Thoracic aorta (tissue), 2 donors: ENCODE measurements at regions not wholly inside any gene's neighbourhood (a gene's known extent, or its start where the extent isn't known, plus 50 kb on each side); places are given as distances from the start of the nearest gene placed in this dataset.

ENCODE experiments used
- ATAC-seq: fragments of 150-250 bp; one replicate; pipeline ENCODE4 v1.8.0; 2017; ENCODE audit warnings: low read depth; ENCODE audit not compliant: insufficient number of reproducible peaks, low FRiP score
- DNase-seq: peaks from one replicate; pipeline ENCODE4 v3.0.0-alpha.2; 2020; ENCODE audit warnings: low spot score
- H3K27ac ChIP-seq, 2 donors: fragments of 200-600 bp; sonication (generic); 1 replicate in 1 of 2; 2 replicates in 1 of 2; pipeline ENCODE4 v1.5.1; 2016; ENCODE audit warnings: mild to moderate bottlenecking in 2 of 2, moderate library complexity in 2 of 2
- H3K27me3 ChIP-seq: fragments of 200-600 bp; sonication (generic); replicated peaks from 2 replicates; pipeline ENCODE4 v1.6.0; 2016; ENCODE audit warnings: mild to moderate bottlenecking; ENCODE audit not compliant: insufficient read depth
- H3K36me3 ChIP-seq: fragments of 200-600 bp; sonication (generic); one replicate; pipeline ENCODE4 v1.5.1; 2016
- H3K4me1 ChIP-seq, 2 donors: fragments of 200-600 bp; sonication (generic); 1 replicate in 1 of 2; 2 replicates in 1 of 2; pipeline versions ENCODE4 v1.5.1 to v1.6.0; 2016; ENCODE audit warnings: low read depth in 2 of 2, mild to moderate bottlenecking in 1 of 2; ENCODE audit not compliant: control insufficient read depth in 1 of 2
- H3K4me3 ChIP-seq: fragments of 200-600 bp; sonication (generic); 2 replicates; pipeline ENCODE4 v1.5.1; 2016; ENCODE audit warnings: mild to moderate bottlenecking
- H3K9me3 ChIP-seq: fragments of 200-600 bp; sonication (generic); 2 replicates; pipeline ENCODE4 v1.5.1; 2016
- TF ChIP-seq, protein P1 (sequence below): fragments of 200-600 bp; sonication (generic); IDR thresholded peaks from one replicate; pipeline ENCODE4 v1.5.1; 2019; ENCODE audit warnings: antibody characterized with exemption

GRCh38 chr13:50720861-50721671, 122.4 kb downstream of the DLEU7 start:
- TF ChIP-seq, protein P1, sequence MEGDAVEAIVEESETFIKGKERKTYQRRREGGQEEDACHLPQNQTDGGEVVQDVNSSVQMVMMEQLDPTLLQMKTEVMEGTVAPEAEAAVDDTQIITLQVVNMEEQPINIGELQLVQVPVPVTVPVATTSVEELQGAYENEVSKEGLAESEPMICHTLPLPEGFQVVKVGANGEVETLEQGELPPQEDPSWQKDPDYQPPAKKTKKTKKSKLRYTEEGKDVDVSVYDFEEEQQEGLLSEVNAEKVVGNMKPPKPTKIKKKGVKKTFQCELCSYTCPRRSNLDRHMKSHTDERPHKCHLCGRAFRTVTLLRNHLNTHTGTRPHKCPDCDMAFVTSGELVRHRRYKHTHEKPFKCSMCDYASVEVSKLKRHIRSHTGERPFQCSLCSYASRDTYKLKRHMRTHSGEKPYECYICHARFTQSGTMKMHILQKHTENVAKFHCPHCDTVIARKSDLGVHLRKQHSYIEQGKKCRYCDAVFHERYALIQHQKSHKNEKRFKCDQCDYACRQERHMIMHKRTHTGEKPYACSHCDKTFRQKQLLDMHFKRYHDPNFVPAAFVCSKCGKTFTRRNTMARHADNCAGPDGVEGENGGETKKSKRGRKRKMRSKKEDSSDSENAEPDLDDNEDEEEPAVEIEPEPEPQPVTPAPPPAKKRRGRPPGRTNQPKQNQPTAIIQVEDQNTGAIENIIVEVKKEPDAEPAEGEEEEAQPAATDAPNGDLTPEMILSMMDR = no peak
- Histone ChIP-seq H3K27me3 (no peaks in the 10 kb centered on the region), H3K9me3 (no peaks in the 10 kb centered on the region), H3K4me3 (no peak overlapping the region), H3K27ac (no peak overlapping the region), H3K36me3 (no peaks in the 10 kb centered on the region), H3K4me1 (no peaks in the 10 kb centered on the region)
- ATAC-seq (no peak), DNase-seq (no peak)

DNA sequence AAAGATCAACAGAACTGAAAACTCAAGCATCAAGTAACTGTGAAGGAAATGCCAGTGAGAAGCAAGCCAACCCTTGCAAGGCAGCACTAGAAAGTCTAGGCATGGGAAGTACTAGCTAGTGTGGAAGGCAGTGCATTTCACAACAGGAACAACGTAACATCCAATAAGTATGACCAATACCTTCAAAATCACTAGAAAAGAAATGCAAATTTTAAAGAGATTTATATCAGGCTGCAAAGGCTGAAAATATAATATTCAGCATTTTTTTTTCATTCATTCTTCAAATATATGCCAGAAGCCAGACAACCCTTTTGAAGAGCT, 121.9 kb downstream of the DLEU7 start:
- Histone ChIP-seq H3K9me3 (no peaks in the 10 kb centered on the region), H3K27me3 (no peaks in the 10 kb centered on the region), H3K36me3 (no peaks in the 10 kb centered on the region), H3K4me3 (no peak overlapping the region), H3K4me1 (no peaks in the 10 kb centered on the region), H3K27ac (no peak overlapping the region)
- TF ChIP-seq, protein P1 = no peak
- no peak for ATAC-seq
- no peak for DNase-seq

DNA sequence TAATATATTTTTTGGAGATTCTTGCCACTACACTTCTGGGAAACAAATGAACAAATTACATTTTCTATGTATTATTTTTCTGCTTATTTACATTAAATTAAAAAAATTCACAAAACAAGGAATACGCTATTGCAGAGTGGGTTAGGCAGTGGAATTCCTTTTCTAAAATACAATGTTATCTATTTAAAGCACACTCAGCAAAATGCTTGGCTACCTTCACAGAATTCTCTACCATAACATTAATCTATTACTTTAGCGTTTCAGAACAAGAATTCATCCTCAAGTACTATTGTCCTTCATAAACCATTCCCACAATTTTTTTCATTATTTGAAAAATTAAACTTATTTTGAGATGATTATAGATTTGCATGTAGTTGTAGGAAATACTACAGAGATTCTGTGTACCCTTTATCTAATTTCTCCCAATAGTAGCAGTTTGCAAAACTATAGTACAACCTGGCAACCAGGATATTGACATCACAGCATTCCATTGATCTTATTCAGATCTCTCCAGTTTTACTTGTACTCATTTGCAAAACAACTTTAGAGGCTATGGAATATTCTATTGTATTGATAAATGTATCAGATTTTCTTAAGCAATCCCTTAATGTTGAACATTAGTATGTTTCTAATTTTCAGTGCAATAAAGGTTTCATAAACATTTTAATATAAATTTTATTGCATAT, 120.9 kb downstream of the DLEU7 start:
- Histone ChIP-seq H3K27ac (no peak overlapping the region), H3K36me3 (no peaks in the 10 kb centered on the region), H3K4me1 (no peaks in the 10 kb centered on the region), H3K27me3 (no peaks in the 10 kb centered on the region), H3K4me3 (no peak overlapping the region), H3K9me3 (no peaks in the 10 kb centered on the region)
- DNase-seq = no peak
- no peak for ATAC-seq
- TF ChIP-seq, protein P1 = no peak

DNA sequence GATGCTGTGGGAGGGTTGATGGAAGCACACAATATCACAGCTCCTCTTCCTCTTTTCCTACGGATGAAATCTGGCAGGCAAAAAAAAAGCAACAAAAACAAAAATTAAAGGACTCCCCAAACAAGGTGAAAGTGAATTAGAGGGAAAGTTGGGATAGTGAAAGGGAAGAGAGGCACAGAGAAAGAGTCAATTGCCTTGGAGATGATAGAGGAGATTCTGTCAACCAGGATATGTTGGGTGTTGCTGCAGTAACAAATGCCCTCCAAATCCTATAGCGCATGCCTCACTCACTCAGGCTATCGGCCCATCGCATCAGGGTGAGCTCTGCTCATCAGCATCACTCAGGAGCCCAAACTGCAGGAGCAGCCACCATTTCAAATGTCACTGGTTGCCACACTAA, 119.1 kb downstream of the DLEU7 start:
- Histone ChIP-seq H3K4me3 (no peak overlapping the region), H3K4me1 (no peaks in the 10 kb centered on the region), H3K27ac (no peak overlapping the region), H3K36me3 (no peaks in the 10 kb centered on the region), H3K9me3 (no peaks in the 10 kb centered on the region), H3K27me3 (no peaks in the 10 kb centered on the region)
- no peak for DNase-seq
- ATAC-seq = no peak
- TF ChIP-seq, protein P1 = no peak

GRCh38 chr13:50724913-50725312, 118.6 kb downstream of the DLEU7 start:
- Histone ChIP-seq H3K36me3 (no peaks in the 10 kb centered on the region), H3K27me3 (no peaks in the 10 kb centered on the region), H3K4me3 (no peak overlapping the region), H3K9me3 (no peaks in the 10 kb centered on the region), H3K4me1 (no peaks in the 10 kb centered on the region), H3K27ac (no peak overlapping the region)
- ATAC-seq = no peak
- TF ChIP-seq, protein P1 = no peak
- DNase-seq = no peak
